ENCODE measurements at regions not wholly inside any gene's neighbourhood (a gene's known extent, or its start where the extent isn't known, plus 50 kb on each side); places are given as distances from the start of the nearest gene placed in this dataset.
"Not testable (repeated sequence)": the region's sequence is repeated elsewhere in the genome, so short reads cannot be mapped to it uniquely, and the experiment has no call there.

- Histone ChIP-seq H3K4me1 (no peaks in the 10 kb centered on the region), H3K4me3 (no peak overlapping the region), H3K27ac (no peak overlapping the region), H3K9me3 (no peaks in the 10 kb centered on the region), H3K36me3 (no peaks in the 10 kb centered on the region), H3K27me3 (no peaks in the 10 kb centered on the region)
- TF ChIP-seq POLR2A (IDR thresholded peaks at IDR 0.05) (no peak), CTCF (IDR thresholded peaks at IDR 0.05 in 4 of 5, conservative IDR thresholded peaks at IDR 0.05 in 1 of 5) (no peak)
- intact Hi-C loops (cut with DNase I; ENCODE audit: low total_unique reads) (no loop called here), in situ Hi-C loops (cut with MboI; ENCODE audit: low sequenced_read_pairs in 4 of 4) (no loop called here)
- ATAC-seq (no peak), DNase-seq (no peak)
Observed at GRCh38 chr4:85209161-85209560, 242.7 kb upstream of the WDFY3 start.

DNA sequence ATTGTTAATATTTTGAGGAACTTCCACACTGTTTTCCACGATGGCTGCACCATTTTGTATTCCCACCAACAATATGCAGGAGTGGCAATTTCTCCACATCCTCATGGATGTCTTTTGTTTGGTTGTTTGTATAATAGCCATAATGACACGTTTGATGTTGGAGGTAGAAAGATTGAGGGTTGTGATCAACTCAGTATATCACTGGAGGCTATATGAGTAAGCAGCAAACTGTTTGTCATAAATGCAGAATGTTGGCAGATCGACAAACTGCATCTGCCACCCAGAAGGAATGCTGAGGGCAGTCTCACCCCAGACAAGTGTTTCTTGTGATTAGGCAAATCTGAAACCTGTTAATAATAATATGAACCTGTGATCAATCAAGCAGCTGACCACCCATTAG is 243.9 kb upstream of the WDFY3 start:
- DNase-seq: no peak
- intact Hi-C loops (cut with DNase I; ENCODE audit: low total_unique reads) (no loop called here), in situ Hi-C loops (cut with MboI; ENCODE audit: low sequenced_read_pairs in 4 of 4) (no loop called here)
- ATAC-seq: no peak
- no peak overlapping the region for H3K4me3 ChIP-seq
- no peaks in the 10 kb centered on the region for H3K4me1 ChIP-seq
- TF ChIP-seq CTCF (IDR thresholded peaks at IDR 0.05 in 4 of 5, conservative IDR thresholded peaks at IDR 0.05 in 1 of 5): no peak
- TF ChIP-seq POLR2A (IDR thresholded peaks at IDR 0.05): no peak
- no peaks in the 10 kb centered on the region for H3K36me3 ChIP-seq
- no peak overlapping the region for H3K27ac ChIP-seq
- no peaks in the 10 kb centered on the region for H3K27me3 ChIP-seq
- no peaks in the 10 kb centered on the region for H3K9me3 ChIP-seq

DNA sequence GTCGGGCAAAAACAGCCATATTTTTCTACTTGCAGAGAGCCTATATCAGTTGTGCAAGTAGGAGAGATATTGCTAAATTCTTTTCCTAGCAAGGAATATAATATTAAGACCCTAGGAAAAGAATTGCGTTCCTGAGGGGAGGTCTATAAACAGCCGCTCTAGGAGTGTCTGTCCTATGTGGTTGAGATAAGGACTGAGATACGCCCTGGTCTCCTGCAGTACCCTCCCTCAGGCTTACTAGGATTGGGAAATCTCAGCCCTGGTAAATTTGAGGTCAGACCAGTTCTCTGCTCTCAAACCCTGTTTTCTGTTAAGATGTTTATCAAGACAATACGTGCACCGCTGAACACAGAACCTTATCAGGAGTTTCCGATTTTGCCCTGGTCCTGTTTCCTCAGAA is 250.1 kb upstream of the WDFY3 start:
- intact Hi-C loops (cut with DNase I; ENCODE audit: low total_unique reads); H3K27ac ChIP-seq; H3K4me3 ChIP-seq; in situ Hi-C loops (cut with MboI; ENCODE audit: low sequenced_read_pairs in 4 of 4); H3K4me1 ChIP-seq; H3K36me3 ChIP-seq; H3K9me3 ChIP-seq; ATAC-seq; DNase-seq; H3K27me3 ChIP-seq: not testable (repeated sequence)

GRCh38 chr4:85218756-85219155 is 252.3 kb upstream of the WDFY3 start:
- Histone ChIP-seq H3K27me3 (no peaks in the 10 kb centered on the region), H3K9me3 (no peaks in the 10 kb centered on the region), H3K36me3 (no peaks in the 10 kb centered on the region), H3K27ac (no peak overlapping the region), H3K4me1 (no peaks in the 10 kb centered on the region), H3K4me3 (no peak overlapping the region)
- intact Hi-C loops (cut with DNase I; ENCODE audit: low total_unique reads): no loop called here
- DNase-seq: no peak
- no peak for TF ChIP-seq CTCF (IDR thresholded peaks at IDR 0.05 in 4 of 5, conservative IDR thresholded peaks at IDR 0.05 in 1 of 5)
- no peak for TF ChIP-seq POLR2A (IDR thresholded peaks at IDR 0.05)
- in situ Hi-C loops (cut with MboI; ENCODE audit: low sequenced_read_pairs in 4 of 4): no loop called here
- ATAC-seq: no peak

DNA sequence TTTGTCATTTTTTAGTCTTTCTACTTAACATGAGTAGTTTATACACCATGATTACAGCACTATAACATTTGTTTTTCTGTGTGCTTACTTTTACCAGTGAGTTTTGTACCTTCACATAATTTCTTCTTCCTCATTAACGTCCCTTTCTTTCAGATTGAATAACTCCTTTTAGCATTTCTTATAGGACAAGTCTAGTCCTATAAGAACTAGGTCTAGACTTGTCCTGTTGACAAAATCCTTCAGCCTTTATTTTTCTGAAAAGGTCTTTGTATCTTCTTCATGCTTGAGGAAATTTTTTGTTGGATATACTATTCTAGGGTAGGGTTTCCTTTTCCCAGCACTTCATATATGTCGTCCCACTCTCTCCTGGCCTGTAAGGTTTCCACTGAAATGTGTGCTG is 253.3 kb upstream of the ARHGAP24 start:
- no peak overlapping the region for H3K27ac ChIP-seq
- intact Hi-C loops (cut with DNase I; ENCODE audit: low total_unique reads): no loop called here
- no peak for DNase-seq
- H3K27me3 ChIP-seq: no peaks in the 10 kb centered on the region
- H3K4me1 ChIP-seq: no peaks in the 10 kb centered on the region
- H3K4me3 ChIP-seq: no peak overlapping the region
- H3K36me3 ChIP-seq: no peaks in the 10 kb centered on the region
- H3K9me3 ChIP-seq: no peaks in the 10 kb centered on the region
- no peak for ATAC-seq
- in situ Hi-C loops (cut with MboI; ENCODE audit: low sequenced_read_pairs in 4 of 4): no loop called here
- TF ChIP-seq POLR2A (IDR thresholded peaks at IDR 0.05) (no peak), CTCF (IDR thresholded peaks at IDR 0.05 in 4 of 5, conservative IDR thresholded peaks at IDR 0.05 in 1 of 5) (no peak)
